ENCODE measurements at regions not wholly inside any gene's neighbourhood (a gene's known extent, or its start where the extent isn't known, plus 50 kb on each side); places are given as distances from the start of the nearest gene placed in this dataset.

- no peak for ATAC-seq
- Histone ChIP-seq H3K9me2 (ENCODE audit: insufficient read depth) (no peaks in the 10 kb centered on the region), H3K27ac (ENCODE audit: low read depth) (no peak overlapping the region), H3K36me3 (ENCODE audit: insufficient read depth) (no peaks in the 10 kb centered on the region), H2AFZ (no peak overlapping the region), H3K4me2 (no peak overlapping the region), H4K20me1 (replicated peaks; ENCODE audit: insufficient read depth) (no peaks in the 10 kb centered on the region), H3K27me3 (ENCODE audit: insufficient read depth) (no peaks in the 10 kb centered on the region), H3K4me3 (no peak overlapping the region), H3F3A (replicated peaks; ENCODE audit: low read depth) (no peaks in the 10 kb centered on the region), H3K79me2 (replicated peaks; ENCODE audit: insufficient read depth) (no peaks in the 10 kb centered on the region), H3K4me1 (ENCODE audit: insufficient read depth) (peaks cover 10% of the 10 kb centered on the region)
- TF ChIP-seq EZH2 (IDR thresholded peaks at IDR 0.05; ENCODE audit: low read depth, unreplicated experiment): no peak
- TF ChIP-seq ZNF114 (CRISPR knock-in tag; IDR thresholded peaks at IDR 0.05): no peak
- Mint-ChIP-seq H3K9me3 (no peaks in the 10 kb centered on the region), H3K4me1 (peaks cover 9% of the 10 kb centered on the region), H3K36me3 (ENCODE audit: low read depth) (no peaks in the 10 kb centered on the region), H3K27ac (no peak overlapping the region), H3K27me3 (ENCODE audit: insufficient read depth, low read depth, poor library complexity) (no peaks in the 10 kb centered on the region), H3K4me3 (no peak overlapping the region)
- DNase-seq (ENCODE audit: low spot score): no peak
Observed at GRCh38 chr2:145055651-145056050, 535.7 kb upstream of the ZEB2 start.

GRCh38 chr2:145050134-145050533, 530.2 kb upstream of the ZEB2 start:
- Histone ChIP-seq H3K4me2 (no peak overlapping the region), H4K20me1 (replicated peaks; ENCODE audit: insufficient read depth) (no peaks in the 10 kb centered on the region), H3K4me1 (ENCODE audit: insufficient read depth) (no peaks in the 10 kb centered on the region), H3K4me3 (no peak overlapping the region), H2AFZ (no peak overlapping the region), H3K36me3 (ENCODE audit: insufficient read depth) (no peaks in the 10 kb centered on the region; the same call in 1 of the 2 replicates), H3K79me2 (replicated peaks; ENCODE audit: insufficient read depth) (no peaks in the 10 kb centered on the region), H3K9me2 (ENCODE audit: insufficient read depth) (no peaks in the 10 kb centered on the region), H3K27me3 (ENCODE audit: insufficient read depth) (no peaks in the 10 kb centered on the region), H3K27ac (ENCODE audit: low read depth) (no peak overlapping the region), H3F3A (replicated peaks; ENCODE audit: low read depth) (no peaks in the 10 kb centered on the region)
- DNase-seq (ENCODE audit: low spot score) (no peak), ATAC-seq (no peak)
- no peaks in the 10 kb centered on the region for H3K9me3 Mint-ChIP-seq
- peaks cover 3% of the 10 kb centered on the region for H3K4me1 Mint-ChIP-seq
- no peak overlapping the region for H3K27ac Mint-ChIP-seq
- H3K36me3 Mint-ChIP-seq (ENCODE audit: low read depth): no peaks in the 10 kb centered on the region
- no peak overlapping the region for H3K4me3 Mint-ChIP-seq
- no peaks in the 10 kb centered on the region for H3K27me3 Mint-ChIP-seq (ENCODE audit: insufficient read depth, low read depth, poor library complexity)
- TF ChIP-seq ZNF331 (CRISPR knock-in tag; IDR thresholded peaks at IDR 0.05; ENCODE audit: low read depth) (no peak), JUNB (IDR thresholded peaks at IDR 0.05; ENCODE audit: unreplicated experiment) (no peak), REST (IDR thresholded peaks at IDR 0.05; ENCODE audit: unreplicated experiment) (no peak), ETS1 (IDR thresholded peaks at IDR 0.05) (no peak), ZNF462 (CRISPR knock-in tag; IDR thresholded peaks at IDR 0.05) (no peak), EZH2 (IDR thresholded peaks at IDR 0.05; ENCODE audit: low read depth, unreplicated experiment) (no peak), EZH2phosphoT487 (IDR thresholded peaks at IDR 0.05; ENCODE audit: unreplicated experiment) (no peak), NANOG (IDR thresholded peaks at IDR 0.05; ENCODE audit: borderline replicate concordance) (no peak), ZNF114 (CRISPR knock-in tag; IDR thresholded peaks at IDR 0.05) (no peak), POLR2AphosphoS5 (IDR thresholded peaks at IDR 0.05; ENCODE audit: low read depth) (no peak), CREB1 (CRISPR knock-in tag; IDR thresholded peaks at IDR 0.05; ENCODE audit: low read depth) (no peak)

Data from GM23338 (cell line).